B cell (primary cell): ENCODE measurements at regions not wholly inside any gene's neighbourhood (a gene's known extent, or its start where the extent isn't known, plus 50 kb on each side); places are given as distances from the start of the nearest gene placed in this dataset.
"Not testable (repeated sequence)": the region's sequence is repeated elsewhere in the genome, so short reads cannot be mapped to it uniquely, and the experiment has no call there.

Source experiments
- ATAC-seq: fragments of 200-7000 bp; cut with Tn5 transposase; one replicate; pipeline ENCODE4 v1.10.0; 2021; ENCODE audit warnings: low read depth, mild to moderate bottlenecking, moderate number of reproducible peaks, moderate library complexity
- CTCF ChIA-PET: fragments of 350-600 bp; sonication (Branson Sonifier 250); formaldehyde crosslinking; loops from one replicate; lab custom pipeline; 2021; ENCODE audit warnings: antibody characterized with exemption, inconsistent platforms; lab: Charles Lee
- POLR2A ChIA-PET: fragments of 350-600 bp; sonication (Branson Sonifier 250); formaldehyde crosslinking; loops from one replicate; lab custom pipeline; 2021; ENCODE audit warnings: antibody characterized with exemption; lab: Charles Lee
- DNase-seq: peaks from one replicate; pipeline ENCODE4 v3.0.0; 2013
- H2AFZ ChIP-seq: 2 replicates; pipeline ENCODE4 v1.6.1; 2012; ENCODE audit warnings: mild to moderate bottlenecking, low read depth, low read length; ENCODE audit not compliant: insufficient read depth, poor library complexity, severe bottlenecking
- H3K27ac ChIP-seq, 2 donors: 1 replicate in 1 of 2; 2 replicates in 1 of 2; pipeline ENCODE4 v1.5.1; 2012 to 2013; ENCODE audit warnings: low read length in 2 of 2, mild to moderate bottlenecking in 2 of 2, moderate library complexity in 1 of 2
- H3K27me3 ChIP-seq, 4 experiments: fragments of 200-600 bp in 1 of 4; sonication (generic) in 1 of 4; replicated peaks in 1 of 4; 1 replicate in 2 of 4; 2 replicates in 2 of 4; pipeline versions ENCODE4 v1.6.1 to v1.7.0; 2013 to 2016; ENCODE audit warnings: low read length in 3 of 4, mild to moderate bottlenecking in 2 of 4, mixed read lengths in 1 of 4, moderate library complexity in 1 of 4; ENCODE audit not compliant: insufficient read depth in 4 of 4, control insufficient read depth in 3 of 4; ENCODE audit errors: control extremely low read depth in 1 of 4
- H3K36me3 ChIP-seq, 2 experiments: replicated peaks in 1 of 2; 1 replicate in 1 of 2; 2 replicates in 1 of 2; pipeline versions ENCODE4 v1.6.1 to v1.7.1; 2013; ENCODE audit warnings: low read length in 1 of 2; ENCODE audit not compliant: insufficient read depth in 2 of 2, control insufficient read depth in 1 of 2; ENCODE audit errors: control extremely low read depth in 1 of 2, extremely low read depth in 1 of 2
- H3K4me1 ChIP-seq, 2 donors: fragments of 200-600 bp in 1 of 2; sonication (generic) in 1 of 2; 1 replicate in 1 of 2; 2 replicates in 1 of 2; pipeline versions ENCODE4 v1.5.1 to v1.6.1; 2013 to 2017; ENCODE audit warnings: low read length in 2 of 2; ENCODE audit not compliant: control insufficient read depth in 2 of 2, insufficient read depth in 2 of 2
- H3K4me2 ChIP-seq: replicated peaks from 2 replicates; pipeline ENCODE3; 2012; ENCODE audit warnings: mild to moderate bottlenecking, low read depth, low read length; ENCODE audit not compliant: poor library complexity, severe bottlenecking
- H3K4me3 ChIP-seq, 5 experiments: fragments of 200-600 bp in 1 of 5; sonication (generic) in 1 of 5; 1 replicate in 3 of 5; 2 replicates in 2 of 5; pipeline versions ENCODE4 v1.5.1 to v1.7.0; 2011 to 2016; ENCODE audit warnings: low read length in 4 of 5, mild to moderate bottlenecking in 4 of 5, low read depth in 2 of 5, control low read depth in 1 of 5, moderate library complexity in 1 of 5; ENCODE audit not compliant: insufficient read depth in 1 of 5; ENCODE audit errors: control extremely low read depth in 1 of 5, extremely low read depth in 1 of 5
- H3K79me2 ChIP-seq: fragments of 200-600 bp; sonication (generic); one replicate; pipeline ENCODE4 v1.6.0; 2016; ENCODE audit warnings: low read length; ENCODE audit not compliant: control insufficient read depth, insufficient read depth
- H3K9ac ChIP-seq: fragments of 200-600 bp; sonication (generic); 2 replicates; pipeline ENCODE4 v1.6.1; 2017; ENCODE audit warnings: mild to moderate bottlenecking, low read length, moderate library complexity
- H3K9me3 ChIP-seq, 3 donors: one replicate each; pipeline versions ENCODE4 v1.6.1 to v1.7.1; 2013; ENCODE audit warnings: low read length in 2 of 3; ENCODE audit not compliant: control insufficient read depth in 2 of 3, insufficient read depth in 1 of 3; ENCODE audit errors: control extremely low read depth in 1 of 3
- H4K20me1 ChIP-seq: 2 replicates; pipeline ENCODE4 v1.6.0; 2012; ENCODE audit warnings: mild to moderate bottlenecking, low read length; ENCODE audit not compliant: insufficient read depth, control insufficient read depth, poor library complexity, severe bottlenecking
- H3K27ac Mint-ChIP-seq: one replicate; pipeline ENCODE4 v1.8.0; 2021; ENCODE audit warnings: mixed read lengths
- H3K27me3 Mint-ChIP-seq: one replicate; pipeline ENCODE4 v1.8.0; 2021; ENCODE audit warnings: mixed read lengths
- H3K4me1 Mint-ChIP-seq: one replicate; pipeline ENCODE4 v1.8.0; 2021; ENCODE audit warnings: mixed read lengths
- H3K4me3 Mint-ChIP-seq: one replicate; pipeline ENCODE4 v1.8.0; 2021; ENCODE audit warnings: mixed read lengths
- H3K9me3 Mint-ChIP-seq: one replicate; pipeline ENCODE4 v1.8.0; 2022; ENCODE audit warnings: mixed read lengths; ENCODE audit not compliant: insufficient read depth
- WGBS: methylation state at CpG from one replicate; pipeline ENCODE4 v1.1.5; 2013; ENCODE audit warnings: missing lambda C conversion rate; ENCODE audit not compliant: insufficient coverage; 5-methylcytosine and 5-hydroxymethylcytosine counted together
- intact Hi-C: fragments of 100-400 bp; cut with micrococcal nuclease; formaldehyde crosslinking; loops from one replicate; pipeline ENCODE4 v1.10.0; 2022

DNA sequence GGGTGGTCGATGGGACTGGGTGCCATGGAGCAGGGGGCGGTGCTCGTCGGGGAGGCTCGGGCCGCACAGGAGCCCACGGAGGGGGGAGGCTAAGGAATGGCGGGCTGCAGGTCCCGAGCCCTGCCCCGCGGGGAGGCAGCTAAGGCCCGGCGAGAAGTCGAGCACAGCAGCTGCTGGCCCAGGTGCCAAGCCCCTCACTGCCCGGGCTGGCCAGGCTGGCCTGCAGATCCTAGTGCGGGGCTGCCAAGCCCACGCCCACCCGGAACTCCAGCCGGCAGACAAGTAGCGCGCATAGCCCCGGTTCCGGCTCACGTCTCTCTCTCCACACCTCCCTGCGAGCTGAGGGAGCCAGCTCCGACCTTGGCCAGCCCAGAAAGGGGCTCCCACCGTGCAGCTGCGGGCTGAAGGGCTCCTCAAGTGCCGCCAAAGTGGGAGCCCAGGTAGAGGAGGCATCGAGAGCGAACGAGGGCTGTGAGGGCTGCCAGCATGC lies 163.4 kb upstream of the OSBPL11 start:
- H3K9me3 Mint-ChIP-seq, H3K9ac ChIP-seq, DNase-seq, intact Hi-C loops, H3K27ac ChIP-seq, H3K4me3 Mint-ChIP-seq, H3K27ac Mint-ChIP-seq, H3K4me2 ChIP-seq, CTCF ChIA-PET, ATAC-seq, H3K9me3 ChIP-seq, H3K36me3 ChIP-seq, H3K4me3 ChIP-seq, H2AFZ ChIP-seq, POLR2A ChIA-PET, H3K4me1 ChIP-seq, H3K79me2 ChIP-seq, H3K27me3 ChIP-seq, H3K4me1 Mint-ChIP-seq, H4K20me1 ChIP-seq: not testable (repeated sequence)
- peaks cover 12% of the 10 kb centered on the region for H3K27me3 Mint-ChIP-seq
- WGBS = 92% methylated on average over 22 of the region's 32 CpGs

- CTCF ChIA-PET, H3K27ac Mint-ChIP-seq, ATAC-seq, intact Hi-C loops, POLR2A ChIA-PET, H3K4me2 ChIP-seq, H3K4me1 ChIP-seq, H4K20me1 ChIP-seq, H3K4me3 Mint-ChIP-seq, H3K9ac ChIP-seq, H3K9me3 ChIP-seq, H3K4me3 ChIP-seq, H3K27me3 ChIP-seq, H3K36me3 ChIP-seq, H3K4me1 Mint-ChIP-seq, H3K79me2 ChIP-seq, H2AFZ ChIP-seq, H3K9me3 Mint-ChIP-seq, H3K27ac ChIP-seq, DNase-seq: not testable (repeated sequence)
- WGBS = 50% methylated on average over 1 of the region's 2 CpGs
- H3K27me3 Mint-ChIP-seq = peaks cover 25% of the 10 kb centered on the region
Observed at GRCh38 chr3:125762601-125763000, 167.3 kb upstream of the OSBPL11 start.
